GM20000 (cell line): ENCODE measurements at regions not wholly inside any gene's neighbourhood (a gene's known extent, or its start where the extent isn't known, plus 50 kb on each side); places are given as distances from the start of the nearest gene placed in this dataset.

Source experiments
- DNase-seq: peaks from one replicate; pipeline ENCODE4 v3.0.0; 2012; ENCODE audit warnings: low spot score
- TF ChIP-seq, protein P1 (sequence below): IDR thresholded peaks from 2 replicates; pipeline ENCODE4 v1.5.1; 2012; ENCODE audit warnings: mild to moderate bottlenecking, control low read depth; ENCODE audit errors: extremely low read depth, missing control alignments

DNA sequence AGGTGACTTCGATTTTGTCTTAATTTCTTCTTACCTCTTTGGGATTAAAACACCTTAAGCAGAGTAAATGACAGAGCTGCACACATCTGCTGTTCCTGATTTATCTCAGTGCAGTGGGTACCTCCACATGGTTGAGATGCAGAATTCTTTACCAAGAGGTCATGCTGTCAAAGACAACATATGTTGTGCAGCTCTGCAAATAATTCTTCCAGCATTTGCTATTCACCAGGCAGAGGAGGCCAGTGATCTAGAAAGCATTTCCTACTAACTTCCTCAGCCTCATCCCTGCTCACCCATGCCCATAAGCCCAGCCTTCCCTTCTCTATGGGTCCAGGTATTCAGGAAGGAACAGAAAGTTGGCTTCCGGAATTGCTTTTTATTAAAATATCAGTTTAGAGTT lies 109.3 kb downstream of the THBS2 start:
- DNase-seq: no peak
- TF ChIP-seq, protein P1, sequence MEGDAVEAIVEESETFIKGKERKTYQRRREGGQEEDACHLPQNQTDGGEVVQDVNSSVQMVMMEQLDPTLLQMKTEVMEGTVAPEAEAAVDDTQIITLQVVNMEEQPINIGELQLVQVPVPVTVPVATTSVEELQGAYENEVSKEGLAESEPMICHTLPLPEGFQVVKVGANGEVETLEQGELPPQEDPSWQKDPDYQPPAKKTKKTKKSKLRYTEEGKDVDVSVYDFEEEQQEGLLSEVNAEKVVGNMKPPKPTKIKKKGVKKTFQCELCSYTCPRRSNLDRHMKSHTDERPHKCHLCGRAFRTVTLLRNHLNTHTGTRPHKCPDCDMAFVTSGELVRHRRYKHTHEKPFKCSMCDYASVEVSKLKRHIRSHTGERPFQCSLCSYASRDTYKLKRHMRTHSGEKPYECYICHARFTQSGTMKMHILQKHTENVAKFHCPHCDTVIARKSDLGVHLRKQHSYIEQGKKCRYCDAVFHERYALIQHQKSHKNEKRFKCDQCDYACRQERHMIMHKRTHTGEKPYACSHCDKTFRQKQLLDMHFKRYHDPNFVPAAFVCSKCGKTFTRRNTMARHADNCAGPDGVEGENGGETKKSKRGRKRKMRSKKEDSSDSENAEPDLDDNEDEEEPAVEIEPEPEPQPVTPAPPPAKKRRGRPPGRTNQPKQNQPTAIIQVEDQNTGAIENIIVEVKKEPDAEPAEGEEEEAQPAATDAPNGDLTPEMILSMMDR: no peak

DNA sequence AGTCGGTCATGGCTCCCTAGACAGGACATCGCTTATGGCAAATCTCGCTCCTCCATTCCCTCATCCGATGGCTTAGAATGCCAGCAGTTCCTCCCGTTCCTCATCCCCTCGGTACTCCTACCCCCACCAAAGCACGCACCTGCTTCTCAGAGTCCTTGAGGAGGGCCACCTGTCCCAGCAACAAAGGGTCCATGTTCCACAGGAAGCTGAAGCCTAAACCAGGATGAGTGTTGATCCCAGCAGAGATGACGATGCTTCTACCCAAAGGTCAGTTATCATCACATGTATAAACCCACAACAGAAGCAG lies 111.2 kb downstream of the THBS2 start:
- TF ChIP-seq, protein P1: no peak
- no peak for DNase-seq

DNA sequence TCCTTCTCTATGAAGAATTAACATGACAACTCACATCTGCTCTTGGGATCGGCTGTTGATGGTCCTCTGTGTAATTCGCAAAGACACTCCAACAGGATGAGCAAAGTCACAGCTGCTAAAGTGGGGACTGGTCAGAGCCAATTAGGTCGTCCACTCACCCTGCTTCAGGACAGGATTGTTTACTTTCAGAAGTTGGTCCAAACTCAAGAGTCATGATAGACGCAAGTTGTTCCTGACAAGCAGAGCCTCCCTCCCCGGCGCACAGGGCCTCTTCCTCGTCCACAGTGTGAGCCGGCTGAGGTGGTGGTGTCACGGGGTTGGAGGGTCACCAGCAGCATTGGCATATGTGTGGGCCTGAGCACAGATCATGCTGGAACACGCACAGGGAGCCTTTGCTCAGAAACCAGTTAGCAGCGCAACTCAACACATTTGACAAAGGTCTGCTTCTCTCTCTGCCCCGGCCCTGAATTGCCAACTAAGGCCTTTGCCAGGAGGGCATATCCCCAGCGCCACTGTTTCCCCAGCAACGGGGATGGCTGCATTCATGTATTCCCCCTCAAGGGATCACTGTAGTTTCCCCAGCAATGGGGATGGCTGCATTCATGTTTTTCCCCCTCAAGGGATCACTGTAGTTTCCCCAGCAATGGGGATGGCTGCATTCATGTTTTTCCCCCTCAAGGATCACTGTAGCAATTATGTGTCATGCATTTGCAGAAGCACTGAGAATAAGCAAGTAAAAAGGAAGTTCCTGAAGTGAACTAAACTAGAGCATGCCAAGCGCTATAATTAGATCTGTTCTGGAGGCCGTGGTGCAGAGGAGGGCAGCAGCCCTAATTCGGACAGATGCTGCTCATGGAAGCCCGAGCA lies 111.7 kb downstream of the THBS2 start:
- no peak for DNase-seq
- TF ChIP-seq, protein P1: no peak

DNA sequence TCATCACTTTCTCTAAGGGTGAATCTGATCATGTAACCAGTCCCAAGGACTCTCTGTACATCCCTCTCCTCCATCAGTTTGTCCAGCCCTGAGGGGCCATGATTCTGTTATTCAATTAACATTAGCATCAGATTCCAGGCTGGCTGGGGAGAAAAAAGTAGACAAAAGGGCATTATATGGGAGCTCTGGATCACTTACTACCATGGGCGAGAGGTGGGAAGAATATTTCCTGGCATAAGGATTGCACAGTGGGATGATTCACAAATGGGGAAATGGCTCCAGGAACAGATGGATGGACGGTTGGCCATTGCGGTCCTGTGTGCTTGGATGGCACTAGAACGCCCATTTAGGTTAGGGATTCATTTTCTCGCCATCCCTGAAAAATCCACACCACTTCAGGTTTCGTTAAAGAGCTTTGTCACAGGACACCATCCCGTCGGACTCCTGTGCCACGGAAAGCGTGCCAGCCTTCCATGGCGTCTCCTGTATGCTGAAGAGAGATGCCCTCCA lies 112.6 kb downstream of the THBS2 start:
- no peak for DNase-seq
- TF ChIP-seq, protein P1: no peak

DNA sequence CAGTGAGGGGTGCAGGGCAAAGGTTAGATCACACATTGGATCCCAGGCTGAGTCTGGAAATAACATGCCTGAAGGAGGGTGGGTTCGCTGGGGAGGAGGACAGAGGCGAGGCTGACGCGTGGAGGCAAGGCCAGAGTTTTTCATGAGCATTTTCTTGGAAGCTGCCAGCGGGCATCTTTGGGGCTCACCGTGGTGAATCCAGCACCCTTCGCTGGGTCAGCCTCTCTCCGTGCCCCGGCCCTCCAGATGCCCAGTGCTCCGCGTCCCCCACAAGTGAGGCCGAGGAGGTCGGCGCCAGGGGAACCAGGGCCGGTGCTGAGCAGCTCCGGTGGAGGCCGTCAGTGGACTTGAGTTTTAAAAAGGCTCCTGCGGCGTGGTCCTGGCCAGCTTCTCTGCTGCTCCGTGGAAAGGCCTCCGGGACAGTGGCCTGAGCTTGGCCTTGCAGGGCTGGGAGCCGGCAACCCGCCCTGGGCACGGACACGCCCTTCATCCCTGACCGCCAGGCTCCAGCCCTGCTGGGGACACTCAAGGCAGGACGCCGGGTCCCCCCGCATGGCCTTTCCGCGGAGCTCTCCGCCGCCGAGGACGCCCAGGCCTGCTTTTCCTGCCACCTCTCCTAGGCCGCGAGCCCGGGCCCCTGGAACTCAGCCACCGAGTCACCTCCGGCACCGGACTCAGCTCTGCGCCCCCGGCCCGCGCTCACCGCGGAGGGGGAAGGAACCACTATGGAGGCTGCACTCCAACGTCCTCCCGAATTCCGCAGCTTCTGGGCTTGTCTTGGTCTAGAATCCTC lies 114.3 kb downstream of the THBS2 start:
- TF ChIP-seq, protein P1: no peak
- no peak for DNase-seq

GRCh38 chr6:169132352-169132940 lies 121.2 kb downstream of the THBS2 start:
- TF ChIP-seq, protein P1: no peak

GRCh38 chr6:169131390-169131789 lies 122.3 kb downstream of the THBS2 start:
- TF ChIP-seq, protein P1: no peak
- no peak for DNase-seq

More at GRCh38 chr6:169132352-169132940, 121.2 kb downstream of the THBS2 start:
- no peak for DNase-seq
